ENCODE measurements at regions not wholly inside any gene's neighbourhood (a gene's known extent, or its start where the extent isn't known, plus 50 kb on each side); places are given as distances from the start of the nearest gene placed in this dataset.

DNA sequence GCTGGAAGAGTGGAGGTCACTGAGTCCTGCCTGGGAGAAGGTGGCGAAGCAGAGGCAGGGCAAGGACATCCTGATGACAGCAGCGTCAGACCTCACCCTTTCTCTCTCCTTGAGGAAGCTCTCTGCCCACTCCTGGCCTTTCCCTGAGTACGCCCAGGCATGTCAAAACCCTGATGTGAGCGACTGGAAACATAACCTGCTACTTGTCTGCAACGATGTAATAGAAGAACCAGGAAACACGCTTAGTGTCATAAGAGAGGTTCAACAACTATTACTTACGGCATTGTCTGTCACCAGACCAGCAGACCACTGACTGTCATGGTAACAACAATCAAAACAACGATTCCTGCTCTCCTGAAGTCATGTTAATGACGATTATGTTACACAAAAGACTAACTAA, 152.4 kb downstream of the ACTL7B start:
- no peak for TF ChIP-seq CTCF (IDR thresholded peaks at IDR 0.05; ENCODE audit: low read depth, low read length)
- TF ChIP-seq POLR2A (IDR thresholded peaks at IDR 0.05; ENCODE audit: extremely low read depth, insufficient read length): no peak
